Kidney tubule cell (primary cell): ENCODE measurements at regions not wholly inside any gene's neighbourhood (a gene's known extent, or its start where the extent isn't known, plus 50 kb on each side); places are given as distances from the start of the nearest gene placed in this dataset.

Experiments used
- DNase-seq: peaks from one replicate; pipeline ENCODE4 v3.0.0-alpha.2; 2018; ENCODE audit warnings: low spot score

- no peak for DNase-seq
Observed at GRCh38 chr9:72431036-72431435, 66.0 kb upstream of the ZFAND5 start.

GRCh38 chr9:72428329-72428728, 63.3 kb upstream of the ZFAND5 start:
- no peak for DNase-seq

- no peak for DNase-seq
Observed at GRCh38 chr9:72427801-72428200, 62.8 kb upstream of the ZFAND5 start.

- DNase-seq, result no peak
Observed at GRCh38 chr9:72424131-72424530, 59.1 kb upstream of the ZFAND5 start.

- no peak for DNase-seq
Observed at GRCh38 chr9:72422214-72422613, 57.2 kb upstream of the ZFAND5 start.

GRCh38 chr9:72420783-72421182, 55.8 kb upstream of the ZFAND5 start:
- DNase-seq, result no peak

- DNase-seq, result no peak
Observed at GRCh38 chr9:72415948-72416347, 50.9 kb upstream of the ZFAND5 start.

GRCh38 chr9:72415163-72415562, 50.2 kb upstream of the ZFAND5 start:
- no peak for DNase-seq
